Skeletal muscle satellite cell (primary cell): ENCODE measurements at regions not wholly inside any gene's neighbourhood (a gene's known extent, or its start where the extent isn't known, plus 50 kb on each side); places are given as distances from the start of the nearest gene placed in this dataset.
"Not testable (repeated sequence)": the region's sequence is repeated elsewhere in the genome, so short reads cannot be mapped to it uniquely, and the experiment has no call there.

ENCODE experiments used
- H3K27me3 ChIP-seq: 2 replicates; pipeline ENCODE4 v1.7.0; 2013; ENCODE audit warnings: low read length; ENCODE audit not compliant: control insufficient read depth, insufficient read depth
- H3K36me3 ChIP-seq: 2 replicates; pipeline ENCODE4 v1.7.0; 2013; ENCODE audit warnings: mild to moderate bottlenecking, control low read depth, low read length; ENCODE audit not compliant: insufficient read depth
- H3K4me1 ChIP-seq: 2 replicates; pipeline ENCODE4 v1.7.0; 2013; ENCODE audit warnings: low read length; ENCODE audit not compliant: control insufficient read depth, insufficient read depth
- H3K4me2 ChIP-seq: 2 replicates; pipeline ENCODE4 v1.7.0; 2013; ENCODE audit warnings: mild to moderate bottlenecking, low read length
- H3K4me3 ChIP-seq: 2 replicates; pipeline ENCODE4 v1.7.0; 2013; ENCODE audit warnings: low read length
- H3K9ac ChIP-seq: 2 replicates; pipeline ENCODE4 v1.7.0; 2013; ENCODE audit warnings: mild to moderate bottlenecking, low read depth, low read length, moderate library complexity
- H3K9me3 ChIP-seq: replicated peaks from 2 replicates; pipeline ENCODE4 v1.7.0; 2013; ENCODE audit warnings: mild to moderate bottlenecking, control low read depth, low read length

DNA sequence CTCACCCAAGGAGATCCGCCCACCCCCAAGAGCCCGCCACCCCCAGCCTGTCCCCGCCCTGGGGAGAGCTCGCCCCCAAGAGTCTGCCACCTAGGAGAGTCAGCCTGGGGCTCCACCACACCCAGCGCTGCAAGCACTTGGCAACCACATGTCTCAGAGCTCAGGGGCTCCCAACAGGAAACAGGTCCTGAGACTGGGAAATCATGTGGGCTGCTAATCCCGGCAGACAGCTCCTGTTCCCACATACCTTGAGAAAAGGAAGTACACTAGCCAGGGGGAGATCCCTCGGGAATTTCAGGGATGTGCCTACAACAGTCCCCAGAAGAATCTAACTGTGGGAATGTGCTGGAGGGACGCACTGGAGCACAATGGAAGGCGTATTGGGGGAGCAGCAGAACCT is 331.4 kb downstream of the ANAPC1 start:
- not testable (repeated sequence) for H3K9me3 ChIP-seq, H3K4me2 ChIP-seq, H3K4me3 ChIP-seq, H3K4me1 ChIP-seq, H3K9ac ChIP-seq, H3K27me3 ChIP-seq, H3K36me3 ChIP-seq

DNA sequence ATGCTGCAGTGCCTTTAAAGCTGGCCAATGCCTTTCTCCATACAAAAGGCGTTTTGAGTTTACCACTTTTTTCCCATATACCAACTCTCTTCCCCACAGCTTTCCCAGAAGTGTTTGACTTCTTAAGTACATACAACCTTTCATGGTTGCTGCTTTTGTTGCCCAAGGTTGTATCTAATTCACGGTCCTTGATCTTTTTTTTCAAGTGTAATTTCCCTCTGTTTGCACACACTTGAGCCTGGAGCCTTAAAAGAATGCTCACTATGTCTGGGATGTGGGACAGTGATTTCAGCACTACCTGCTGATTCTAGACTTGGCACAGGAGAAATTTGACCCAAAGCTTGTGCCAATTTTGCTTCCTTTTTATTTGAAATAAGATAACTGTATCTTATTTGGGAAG is 324.7 kb downstream of the ANAPC1 start:
- not testable (repeated sequence) for H3K4me2 ChIP-seq, H3K27me3 ChIP-seq, H3K9ac ChIP-seq, H3K36me3 ChIP-seq, H3K4me3 ChIP-seq, H3K4me1 ChIP-seq, H3K9me3 ChIP-seq

DNA sequence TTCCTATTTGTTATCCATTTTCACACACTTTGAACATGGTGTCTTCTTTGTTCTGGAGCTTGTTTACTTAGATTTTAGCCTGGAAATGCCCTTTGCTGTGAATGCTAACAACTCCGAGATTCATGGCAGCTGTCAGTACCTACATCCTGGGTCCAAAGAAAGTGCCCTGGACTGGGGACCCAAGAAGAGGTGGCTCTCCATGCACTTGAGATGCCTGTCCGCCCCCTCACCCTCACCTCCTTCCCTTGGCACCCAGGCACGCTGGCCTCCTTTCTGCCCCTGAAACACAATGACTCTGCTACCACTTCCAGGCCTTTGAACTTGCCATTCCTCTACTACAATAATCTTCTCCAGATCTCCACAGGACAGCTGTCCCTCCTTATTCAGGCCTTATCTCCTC is 324.2 kb downstream of the ANAPC1 start:
- not testable (repeated sequence) for H3K4me2 ChIP-seq, H3K4me3 ChIP-seq, H3K9me3 ChIP-seq, H3K9ac ChIP-seq, H3K36me3 ChIP-seq, H3K27me3 ChIP-seq, H3K4me1 ChIP-seq

DNA sequence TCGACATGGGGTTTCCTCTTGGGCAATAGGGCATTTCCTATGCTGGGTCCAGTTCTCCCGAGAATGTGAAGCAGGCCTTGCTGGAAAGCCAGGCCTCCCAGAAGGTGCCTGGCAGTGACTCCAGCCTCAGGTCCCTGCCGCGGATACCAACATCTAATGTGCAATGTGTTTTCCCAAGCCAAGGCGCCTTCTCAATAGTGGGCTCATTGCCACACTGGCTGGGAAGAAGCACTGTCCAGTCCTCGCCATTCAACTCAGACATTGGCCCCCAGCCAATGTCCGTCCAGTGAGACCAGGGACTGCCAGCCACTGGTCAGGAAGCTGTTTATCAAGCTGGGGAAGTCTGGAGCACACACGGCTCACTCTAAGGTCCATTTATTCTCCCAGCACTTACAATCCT is 317.9 kb downstream of the ANAPC1 start:
- H3K4me1 ChIP-seq, H3K9ac ChIP-seq, H3K4me2 ChIP-seq, H3K36me3 ChIP-seq, H3K27me3 ChIP-seq, H3K9me3 ChIP-seq, H3K4me3 ChIP-seq: not testable (repeated sequence)

DNA sequence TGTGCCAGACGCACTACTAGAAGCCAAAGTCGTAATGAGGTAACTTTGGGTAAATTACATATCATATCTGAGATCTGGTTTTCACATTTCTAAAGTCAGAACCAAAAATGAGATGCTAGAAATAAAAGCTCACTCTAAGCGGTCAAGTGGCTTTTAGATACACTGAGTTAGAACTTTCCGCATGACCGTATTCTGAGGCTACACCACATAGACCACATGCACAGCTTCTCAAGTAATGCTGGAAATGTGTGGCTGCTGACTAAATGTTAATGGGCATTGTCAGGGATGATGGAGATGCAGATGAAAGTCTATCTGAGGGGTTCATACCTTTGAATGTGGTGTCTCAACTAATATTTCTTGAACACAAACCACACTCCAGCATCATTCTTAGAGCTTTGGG is 316.8 kb downstream of the ANAPC1 start:
- not testable (repeated sequence) for H3K9ac ChIP-seq, H3K4me1 ChIP-seq, H3K9me3 ChIP-seq, H3K4me3 ChIP-seq, H3K4me2 ChIP-seq, H3K27me3 ChIP-seq, H3K36me3 ChIP-seq

DNA sequence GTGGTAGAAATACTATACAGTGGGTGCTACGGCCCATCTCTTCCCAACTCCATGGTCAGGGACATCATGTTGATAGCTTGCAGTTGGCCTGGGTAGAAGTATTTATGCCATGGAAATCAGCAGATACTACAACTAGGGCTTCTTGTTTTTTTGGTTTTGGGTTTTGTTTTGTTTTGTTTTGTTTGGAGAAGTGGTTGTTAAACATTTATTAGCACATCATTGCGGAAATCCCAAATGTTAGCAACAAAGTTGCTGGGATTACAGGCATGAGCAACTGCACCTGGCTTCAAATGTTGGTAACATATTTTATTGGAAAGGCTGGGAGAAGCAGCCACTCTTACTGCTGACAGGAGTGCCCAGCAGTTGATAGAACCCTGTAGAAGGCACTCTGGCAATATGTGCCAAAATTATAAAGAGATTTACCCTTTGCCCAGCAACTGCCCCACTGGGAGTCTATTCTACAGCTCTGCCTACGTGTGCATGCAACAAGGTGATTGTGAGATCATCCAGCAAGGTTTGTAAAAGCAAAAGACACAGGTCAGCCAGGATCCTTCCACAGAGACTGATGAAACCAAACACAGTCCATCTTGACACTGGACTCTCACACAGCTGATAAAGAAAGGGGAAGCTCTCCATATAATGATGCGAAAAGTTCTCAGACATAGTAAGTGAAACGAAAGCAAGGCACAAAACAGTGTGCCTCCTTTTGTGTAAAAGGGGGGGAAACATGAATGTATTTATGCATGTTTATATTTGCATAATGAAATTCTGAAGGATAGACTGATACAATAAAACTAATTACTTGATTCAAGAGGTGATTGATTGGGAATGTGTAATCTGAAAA is 314.4 kb downstream of the ANAPC1 start:
- H3K4me3 ChIP-seq, H3K36me3 ChIP-seq, H3K4me1 ChIP-seq, H3K9ac ChIP-seq, H3K4me2 ChIP-seq, H3K9me3 ChIP-seq, H3K27me3 ChIP-seq: not testable (repeated sequence)

DNA sequence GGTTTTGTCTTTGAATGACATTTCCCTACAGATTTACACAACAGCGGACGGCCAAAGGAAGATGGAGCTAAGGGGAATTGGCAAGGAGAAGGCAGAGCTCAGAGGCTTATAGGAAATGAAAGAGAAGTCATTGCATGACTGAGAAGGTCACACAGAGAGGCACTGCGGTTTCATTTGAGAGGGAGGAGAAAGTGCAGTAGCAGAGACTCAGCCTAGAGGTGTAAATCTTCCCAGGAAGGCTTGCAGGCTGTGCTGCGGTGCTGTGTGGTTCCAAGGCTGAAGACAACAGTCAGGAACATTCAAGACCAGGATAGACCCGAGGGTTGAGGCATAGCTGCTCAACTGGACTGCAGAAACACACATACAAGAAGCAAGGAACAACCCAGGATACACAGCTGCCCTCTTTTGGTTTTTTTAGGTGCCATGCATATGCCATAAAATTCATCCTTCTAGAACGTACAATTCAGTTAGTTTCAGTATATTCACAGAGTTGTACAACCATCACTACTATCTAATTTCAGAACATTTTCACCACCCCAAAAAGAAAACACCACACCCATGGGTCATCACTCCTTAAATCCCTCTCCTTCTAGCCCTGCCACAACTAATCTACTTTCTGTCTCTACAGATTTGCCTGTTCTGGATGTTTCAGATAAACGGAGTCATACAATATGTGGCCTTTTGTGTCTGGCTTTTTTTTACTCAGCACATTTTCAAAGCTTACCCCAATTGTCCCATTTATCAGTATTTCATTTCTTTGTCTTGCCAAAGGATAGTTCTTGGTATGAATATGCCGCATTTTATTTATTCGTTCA is 313.5 kb downstream of the ANAPC1 start:
- not testable (repeated sequence) for H3K4me3 ChIP-seq, H3K36me3 ChIP-seq, H3K4me1 ChIP-seq, H3K9ac ChIP-seq, H3K4me2 ChIP-seq, H3K9me3 ChIP-seq, H3K27me3 ChIP-seq

DNA sequence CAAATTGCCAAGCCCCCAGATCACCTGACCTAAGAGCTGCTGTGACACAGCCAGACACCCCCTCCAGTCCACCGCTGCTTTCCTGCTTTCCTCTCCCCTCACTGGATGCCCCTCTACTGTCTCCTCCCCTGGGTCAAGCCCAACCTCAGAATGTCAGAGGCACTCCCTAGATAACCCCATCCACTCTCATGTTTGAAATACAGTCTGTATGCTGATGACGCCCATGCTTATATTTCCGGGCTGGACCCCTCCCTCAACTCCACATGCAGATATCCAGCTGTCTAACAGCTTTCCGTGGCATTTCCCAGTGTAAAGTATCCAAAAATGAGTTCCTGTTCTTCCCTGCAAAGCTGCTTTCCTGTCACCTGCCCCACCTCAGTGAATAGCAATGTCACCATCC is 309.2 kb downstream of the ANAPC1 start:
- H3K27me3 ChIP-seq, H3K36me3 ChIP-seq, H3K4me3 ChIP-seq, H3K4me2 ChIP-seq, H3K9me3 ChIP-seq, H3K9ac ChIP-seq, H3K4me1 ChIP-seq: not testable (repeated sequence)

DNA sequence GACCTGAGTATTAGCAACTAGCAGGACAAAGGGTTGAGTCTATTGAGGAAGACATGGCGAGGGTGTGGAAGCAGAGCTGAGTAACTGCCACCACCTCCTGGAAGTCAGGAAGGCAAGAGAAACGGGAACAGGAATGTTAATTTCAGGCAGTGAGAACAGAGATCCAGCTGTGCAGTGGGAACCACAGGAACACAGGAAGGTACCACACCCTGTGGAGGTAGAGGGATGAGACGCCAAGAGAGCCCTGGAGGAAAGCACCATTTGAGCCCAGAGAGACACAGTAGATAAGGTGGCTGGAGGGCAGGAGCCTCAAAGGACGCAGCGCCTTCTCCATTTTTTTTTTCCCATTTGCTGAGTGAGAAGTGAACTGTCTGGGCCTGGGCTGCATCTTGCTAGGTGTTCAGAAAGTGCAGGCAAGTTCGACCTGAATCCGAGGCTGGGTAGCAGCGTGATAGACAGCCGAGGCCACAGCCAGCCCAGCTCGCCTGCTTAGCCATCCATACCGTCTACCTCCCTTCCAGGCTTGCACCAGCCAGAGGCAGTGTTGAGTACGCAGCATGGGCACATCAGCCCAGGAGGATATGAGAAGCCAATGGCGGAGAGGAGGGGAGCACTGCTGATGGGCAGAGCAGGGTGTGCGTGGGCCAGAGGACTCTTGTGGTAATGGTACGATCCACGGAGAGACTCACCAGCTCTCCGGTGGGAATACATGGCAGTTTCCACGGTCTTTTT is 306.7 kb downstream of the ANAPC1 start:
- H3K9ac ChIP-seq, H3K9me3 ChIP-seq, H3K4me3 ChIP-seq, H3K27me3 ChIP-seq, H3K4me1 ChIP-seq, H3K4me2 ChIP-seq, H3K36me3 ChIP-seq: not testable (repeated sequence)

DNA sequence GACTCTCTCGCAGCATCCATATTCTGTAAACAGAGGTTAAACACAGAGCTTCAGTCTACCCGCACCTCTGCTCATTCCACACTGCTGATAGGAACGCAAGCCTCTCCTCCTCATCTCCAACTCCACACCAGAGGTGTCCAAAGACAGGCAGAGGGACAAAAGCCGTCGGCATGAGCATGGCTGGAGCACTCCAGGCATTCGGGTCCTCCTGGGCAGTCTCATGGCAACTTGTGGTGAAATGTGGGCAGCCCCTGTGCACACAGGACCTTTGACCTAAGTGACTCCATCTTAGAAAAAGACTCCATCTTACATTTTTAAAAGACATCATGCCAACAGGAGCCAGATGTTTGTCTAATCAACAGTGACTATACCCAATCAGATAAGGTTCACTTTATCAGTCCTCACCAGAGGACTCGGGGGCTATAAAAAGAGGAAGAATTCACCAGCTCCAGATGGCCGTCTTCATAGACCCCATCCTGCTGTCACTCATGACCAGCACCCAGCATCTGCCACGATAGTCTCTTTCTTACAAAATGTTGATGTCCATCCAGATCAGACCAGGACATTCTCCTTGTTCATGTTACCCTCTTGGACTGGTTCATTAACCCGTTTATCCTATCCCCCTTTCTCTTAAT is 304.4 kb downstream of the ANAPC1 start:
- not testable (repeated sequence) for H3K4me2 ChIP-seq, H3K4me3 ChIP-seq, H3K36me3 ChIP-seq, H3K9me3 ChIP-seq, H3K9ac ChIP-seq, H3K27me3 ChIP-seq, H3K4me1 ChIP-seq

DNA sequence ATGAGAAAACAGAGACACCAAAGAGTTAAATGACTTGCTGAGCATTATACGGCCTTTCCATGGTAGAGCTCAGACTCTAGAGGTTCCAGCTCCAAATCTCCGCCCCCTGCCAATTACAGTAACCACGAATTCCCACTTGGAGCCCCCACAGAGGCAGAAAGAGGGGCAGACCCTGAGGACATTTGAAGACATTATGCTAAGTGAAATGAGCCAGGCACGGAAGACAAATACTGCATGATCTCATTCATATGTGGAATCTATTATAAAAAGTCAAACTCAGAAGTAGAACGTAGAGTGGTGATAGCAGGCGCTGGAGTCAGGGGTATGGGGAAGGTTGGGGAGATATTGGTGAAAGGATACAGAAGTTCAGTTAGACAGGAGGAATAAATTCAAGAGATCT is 303.4 kb downstream of the ANAPC1 start:
- H3K9ac ChIP-seq, H3K9me3 ChIP-seq, H3K4me2 ChIP-seq, H3K4me3 ChIP-seq, H3K36me3 ChIP-seq, H3K4me1 ChIP-seq, H3K27me3 ChIP-seq: not testable (repeated sequence)
